Endothelial cell of umbilical vein (primary cell): ENCODE measurements at regions not wholly inside any gene's neighbourhood (a gene's known extent, or its start where the extent isn't known, plus 50 kb on each side); places are given as distances from the start of the nearest gene placed in this dataset.

ENCODE experiments used
- BruUV-seq: library from RNA; stranded (reverse); fragments of 400-500 nt; replicated peaks from 2 replicates; lab custom pipeline; 2021; lab: Mats Ljungman, UMichigan
- CTCF ChIA-PET: fragments of 300-600, 350-600 bp; sonication (Branson Sonifier 250); formaldehyde crosslinking; loops from one replicate; lab custom pipeline; 2021; ENCODE audit warnings: antibody characterized with exemption, inconsistent platforms; lab: Charles Lee
- POLR2A ChIA-PET: fragments of 300-600, 350-600 bp; sonication (Branson Sonifier 250); formaldehyde crosslinking; loops from one replicate; lab custom pipeline; 2021; ENCODE audit warnings: antibody characterized with exemption, inconsistent platforms; lab: Charles Lee
- DNase-seq: peaks from one replicate; pipeline ENCODE4 v3.0.0-alpha.2; 2011; ENCODE audit warnings: low read depth, low spot score
- FAIRE-seq: peaks from 2 replicates; lab custom pipeline; 2011; peaks lifted over from hg19 to GRCh38; lab: Jason Lieb, UNC
- H2AFZ ChIP-seq: 2 replicates; pipeline ENCODE4 v1.6.0; 2012; ENCODE audit warnings: low read depth, low read length, control low read depth, inconsistent platforms
- H3K27ac ChIP-seq: 2 replicates; pipeline ENCODE4 v1.5.1; 2011; ENCODE audit warnings: low read depth, mild to moderate bottlenecking, control low read depth, low read length, moderate library complexity; ENCODE audit not compliant: insufficient read depth
- H3K27me3 ChIP-seq, 2 experiments: 2 replicates each; pipeline versions ENCODE4 v1.6.0 to v1.6.1; 2011; ENCODE audit warnings: low read length in 2 of 2, mixed read lengths in 1 of 2; ENCODE audit not compliant: control insufficient read depth in 2 of 2, insufficient read depth in 2 of 2
- H3K36me3 ChIP-seq, 2 experiments: 2 replicates in 1 of 2; 3 replicates in 1 of 2; pipeline ENCODE4 v1.5.1; 2011; ENCODE audit warnings: low read length in 2 of 2, mild to moderate bottlenecking in 1 of 2, moderate library complexity in 1 of 2; ENCODE audit not compliant: control insufficient read depth in 2 of 2, insufficient read depth in 2 of 2; ENCODE audit errors: extremely low read depth in 1 of 2
- H3K4me1 ChIP-seq: 3 replicates; pipeline ENCODE4 v1.5.1; 2011; ENCODE audit warnings: mild to moderate bottlenecking, low read length; ENCODE audit not compliant: control insufficient read depth, insufficient read depth; ENCODE audit errors: extremely low read depth
- H3K4me2 ChIP-seq: 2 replicates; pipeline ENCODE4 v1.6.1; 2011; ENCODE audit warnings: low read length, control low read depth, mixed read lengths; ENCODE audit not compliant: insufficient read depth
- H3K4me3 ChIP-seq, 3 experiments: fragments of 200-600 bp in 1 of 3; sonication (generic), shearing (Covaris generic) in 1 of 3; replicated peaks in 1 of 3; 2 replicates each; pipeline ENCODE4 v1.5.1; 2011 to 2016; ENCODE audit warnings: control low read depth in 3 of 3, low read length in 3 of 3, mild to moderate bottlenecking in 2 of 3, inconsistent platforms in 1 of 3, low read depth in 1 of 3, moderate library complexity in 1 of 3; ENCODE audit not compliant: insufficient read depth in 1 of 3
- H3K79me2 ChIP-seq: 2 replicates; pipeline ENCODE4 v1.6.0; 2012; ENCODE audit warnings: low read length, inconsistent platforms; ENCODE audit not compliant: control insufficient read depth, insufficient read depth
- H3K9ac ChIP-seq: replicated peaks from 2 replicates; pipeline ENCODE3; 2011; ENCODE audit warnings: low read length, control low read depth; ENCODE audit not compliant: insufficient read depth; ENCODE audit errors: extremely low read depth
- H3K9me1 ChIP-seq: replicated peaks from 3 replicates; pipeline ENCODE4 v1.6.0; 2011; ENCODE audit warnings: mild to moderate bottlenecking, low read length; ENCODE audit not compliant: control insufficient read depth, insufficient read depth; ENCODE audit errors: extremely low read depth
- H3K9me3 ChIP-seq: replicated peaks from 2 replicates; pipeline ENCODE4 v1.5.1; 2012; ENCODE audit warnings: low read length, inconsistent platforms; ENCODE audit not compliant: control insufficient read depth, insufficient read depth
- H4K20me1 ChIP-seq: replicated peaks from 2 replicates; pipeline ENCODE3; 2011; ENCODE audit warnings: mild to moderate bottlenecking, low read length; ENCODE audit not compliant: control insufficient read depth, insufficient read depth; ENCODE audit errors: extremely low read depth
- CTCF ChIP-seq, 2 donors: IDR thresholded peaks; 1 replicate in 1 of 2; 2 replicates in 1 of 2; pipeline ENCODE4 v1.5.1; 2011; ENCODE audit warnings: low read length in 2 of 2, mild to moderate bottlenecking in 2 of 2, moderate library complexity in 2 of 2, control low read depth in 1 of 2, inconsistent platforms in 1 of 2, low read depth in 1 of 2; ENCODE audit not compliant: insufficient read depth in 1 of 2; ENCODE audit errors: extremely low read depth in 1 of 2
- EZH2 ChIP-seq: IDR thresholded peaks from 2 replicates; pipeline ENCODE4 v1.6.1; 2012; ENCODE audit warnings: borderline replicate concordance, low read depth, mild to moderate bottlenecking, moderate library complexity, low read length, inconsistent platforms; ENCODE audit not compliant: severe bottlenecking
- FOS ChIP-seq: IDR thresholded peaks from 2 replicates; pipeline ENCODE4 v1.6.1; 2011; ENCODE audit warnings: mild to moderate bottlenecking, low read length, moderate library complexity, borderline replicate concordance; ENCODE audit not compliant: insufficient read depth
- GATA2 ChIP-seq: IDR thresholded peaks from 2 replicates; pipeline ENCODE4 v1.7.0; 2011; ENCODE audit warnings: low read depth, mild to moderate bottlenecking, moderate library complexity, mixed read lengths, low read length; ENCODE audit not compliant: insufficient read length, insufficient read depth
- JUN ChIP-seq: IDR thresholded peaks from 2 replicates; pipeline ENCODE4 v1.6.1; 2011; ENCODE audit warnings: borderline replicate concordance, low read depth; ENCODE audit not compliant: insufficient read length, insufficient read depth
- MYC ChIP-seq: IDR thresholded peaks from one replicate; pipeline ENCODE4 v1.6.1; 2011; ENCODE audit warnings: mild to moderate bottlenecking, low read depth, low read length
- POLR2A ChIP-seq: IDR thresholded peaks from 2 replicates; pipeline ENCODE4 v1.6.1; 2012; ENCODE audit warnings: low read depth, mild to moderate bottlenecking, control low read depth, low read length
- dilution Hi-C: fragments of 300-500 bp; cut with MboI; formaldehyde crosslinking; loops from one replicate; pipeline ENCODE4 v1.15.0; 2019; ENCODE audit warnings: low sequenced_read_pairs; ENCODE audit not compliant: extremely low pct_ligation_motif_present
- intact Hi-C: fragments of 100-400 bp; cut with micrococcal nuclease; formaldehyde crosslinking; loops from one replicate; pipeline ENCODE4 v1.10.0; 2022

GRCh38 chr5:56455417-56455816 is 222.3 kb upstream of the ANKRD55 start:
- DNase-seq (no peak), FAIRE-seq (no peak)
- Histone ChIP-seq H3K9me1 (no peaks in the 10 kb centered on the region), H3K27me3 (peaks cover 11 to 12% of the 10 kb centered on the region in 2 experiments), H3K9me3 (no peaks in the 10 kb centered on the region), H3K27ac (no peak overlapping the region), H2AFZ (no peak overlapping the region), H3K4me3 (no peak overlapping the region), H4K20me1 (no peaks in the 10 kb centered on the region), H3K9ac (no peak overlapping the region), H3K4me2 (no peak overlapping the region), H3K36me3 (no peaks in the 10 kb centered on the region), H3K4me1 (no peaks in the 10 kb centered on the region), H3K79me2 (no peaks in the 10 kb centered on the region)
- dilution Hi-C loops (no loop called here), intact Hi-C loops (no loop called here)
- CTCF ChIA-PET = no interaction called here
- no TSS peak for BruUV-seq
- POLR2A ChIA-PET = no interaction called here
- TF ChIP-seq POLR2A (no peak), EZH2 (no peak), FOS (no peak), GATA2 (no peak), MYC (no peak), CTCF (IDR thresholded peaks at IDR 0.05; ENCODE audit: extremely low read depth in 1 of 2, insufficient read depth in 1 of 2, low read depth in 1 of 2, low read length in 2 of 2) (no peak), JUN (no peak)
